ENCODE measurements at regions not wholly inside any gene's neighbourhood (a gene's known extent, or its start where the extent isn't known, plus 50 kb on each side); places are given as distances from the start of the nearest gene placed in this dataset.

DNA sequence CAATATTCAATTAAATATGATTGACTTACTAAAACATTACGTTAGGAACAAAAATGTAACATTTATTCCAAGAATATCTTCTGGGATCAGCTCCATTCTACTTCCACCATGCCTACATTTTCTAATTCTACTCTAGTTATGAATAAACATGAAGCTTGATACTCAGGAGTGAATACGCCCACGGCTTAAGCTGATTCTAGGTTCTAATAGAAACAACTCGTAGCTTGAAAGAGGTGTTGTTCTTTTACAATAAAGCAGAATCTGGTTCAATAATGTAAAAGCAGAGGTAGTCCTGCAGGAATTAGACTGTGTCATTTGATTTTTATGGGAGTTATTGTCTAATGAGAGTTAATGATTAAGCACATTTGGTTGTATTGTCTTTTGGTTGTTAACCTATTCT, 107.3 kb upstream of the OLIG3 start:
- Histone ChIP-seq H3K4me1 (ENCODE audit: control insufficient read depth in 5 of 5, insufficient read depth in 5 of 5, low read length in 5 of 5) (no peaks in the 10 kb centered on the region), H3K36me3 (ENCODE audit: control insufficient read depth in 4 of 4, insufficient read depth in 4 of 4, low read length in 4 of 4) (no peaks in the 10 kb centered on the region), H3K9me3 (ENCODE audit: control insufficient read depth in 4 of 4, insufficient read depth in 3 of 4, low read length in 3 of 4) (peaks cover 0 to 2% (median 0%) of the 10 kb centered on the region in 4 donors), H3K27ac (ENCODE audit: low read depth in 1 of 2, low read length in 1 of 2) (no peak overlapping the region), H3K27me3 (ENCODE audit: control insufficient read depth in 3 of 3, insufficient read depth in 3 of 3, low read length in 2 of 3) (peaks cover 0 to 2% (median 0%) of the 10 kb centered on the region in 3 donors), H3K9ac (ENCODE audit: insufficient read depth in 1 of 2, low read length in 2 of 2) (no peak overlapping the region), H3K4me3 (no peak overlapping the region)
- 81 to 93% methylated on average over 4 of the region's 4 CpGs for WGBS, 2 donors
- ATAC-seq (ENCODE audit: insufficient read depth, low FRiP score) (no peak), DNase-seq (no peak)
- no peak for TF ChIP-seq CTCF (IDR thresholded peaks at IDR 0.05; ENCODE audit: control extremely low read depth, extremely low read depth)

GRCh38 chr6:137602313-137603197, 108.4 kb upstream of the OLIG3 start:
- peaks cover 0 to 2% (median 0%) of the 10 kb centered on the region in 3 donors for H3K27me3 ChIP-seq (ENCODE audit: control insufficient read depth in 3 of 3, insufficient read depth in 3 of 3, low read length in 2 of 3)
- no peaks in the 10 kb centered on the region for H3K36me3 ChIP-seq (ENCODE audit: control insufficient read depth in 4 of 4, insufficient read depth in 4 of 4, low read length in 4 of 4)
- no peaks in the 10 kb centered on the region for H3K4me1 ChIP-seq (ENCODE audit: control insufficient read depth in 5 of 5, insufficient read depth in 5 of 5, low read length in 5 of 5)
- WGBS, 2 donors: 67 to 75% methylated on average over 9 of the region's 9 CpGs
- no peak overlapping the region for H3K9ac ChIP-seq (ENCODE audit: insufficient read depth in 1 of 2, low read length in 2 of 2)
- TF ChIP-seq CTCF (IDR thresholded peaks at IDR 0.05; ENCODE audit: control extremely low read depth, extremely low read depth): no peak
- peaks cover 0 to 2% (median 0%) of the 10 kb centered on the region in 4 donors for H3K9me3 ChIP-seq (ENCODE audit: control insufficient read depth in 4 of 4, insufficient read depth in 3 of 4, low read length in 3 of 4)
- no peak overlapping the region for H3K4me3 ChIP-seq
- DNase-seq (no peak), ATAC-seq (ENCODE audit: insufficient read depth, low FRiP score) (no peak)
- no peak overlapping the region for H3K27ac ChIP-seq (ENCODE audit: low read depth in 1 of 2, low read length in 1 of 2)

GRCh38 chr6:137610702-137611101, 116.5 kb upstream of the OLIG3 start:
- no peak overlapping the region for H3K4me3 ChIP-seq
- no peak for TF ChIP-seq CTCF (IDR thresholded peaks at IDR 0.05; ENCODE audit: control extremely low read depth, extremely low read depth)
- DNase-seq (no peak), ATAC-seq (ENCODE audit: insufficient read depth, low FRiP score) (no peak)
- peaks cover 0 to 2% (median 0%) of the 10 kb centered on the region in 3 donors for H3K27me3 ChIP-seq (ENCODE audit: control insufficient read depth in 3 of 3, insufficient read depth in 3 of 3, low read length in 2 of 3)
- WGBS, 2 donors: 69 to 96% methylated on average over 2 of the region's 2 CpGs
- no peaks in the 10 kb centered on the region for H3K36me3 ChIP-seq (ENCODE audit: control insufficient read depth in 4 of 4, insufficient read depth in 4 of 4, low read length in 4 of 4)
- H3K9me3 ChIP-seq (ENCODE audit: control insufficient read depth in 4 of 4, insufficient read depth in 3 of 4, low read length in 3 of 4): peaks cover 0 to 10% (median 2%) of the 10 kb centered on the region in 4 donors
- H3K4me1 ChIP-seq (ENCODE audit: control insufficient read depth in 5 of 5, insufficient read depth in 5 of 5, low read length in 5 of 5): peaks cover 0 to 3% (median 0%) of the 10 kb centered on the region in 5 donors
- no peak overlapping the region for H3K27ac ChIP-seq (ENCODE audit: low read depth in 1 of 2, low read length in 1 of 2)
- H3K9ac ChIP-seq (ENCODE audit: insufficient read depth in 1 of 2, low read length in 2 of 2): no peak overlapping the region
